ENCODE measurements at regions not wholly inside any gene's neighbourhood (a gene's known extent, or its start where the extent isn't known, plus 50 kb on each side); places are given as distances from the start of the nearest gene placed in this dataset.

DNA sequence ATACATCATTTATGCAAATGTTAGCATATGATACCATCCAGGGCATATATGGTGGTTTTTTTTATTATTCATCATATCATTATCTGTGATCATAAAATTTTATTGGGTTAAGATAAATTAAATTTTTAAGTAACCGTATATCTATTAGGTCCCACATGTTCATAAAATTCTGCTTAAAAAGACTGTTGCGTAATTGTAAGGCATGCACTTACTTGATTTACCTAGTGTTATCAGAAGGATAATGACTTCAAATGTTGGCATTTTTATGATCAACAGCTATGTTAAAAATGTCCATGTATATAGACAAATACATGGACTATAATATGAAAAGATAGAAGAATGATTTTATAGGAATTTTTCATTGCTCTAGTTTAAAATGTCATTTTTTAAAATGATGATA is 1625.5 kb upstream of the CELF4 start:
- Histone ChIP-seq H3K4me3 (ENCODE audit: insufficient read depth, low read length, poor library complexity, severe bottlenecking) (no peak overlapping the region), H3K9me2 (replicated peaks; ENCODE audit: insufficient read depth, low read length) (0 out of 2 replicates have a peak, but pooled peaks cover 4% of the 10 kb centered on the region), H3K27me3 (ENCODE audit: low read length) (no peaks in the 10 kb centered on the region), H3F3A (ENCODE audit: insufficient read depth) (no peaks in the 10 kb centered on the region), H3K9ac (ENCODE audit: low read length) (no peak overlapping the region), H4K20me1 (ENCODE audit: low read depth, low read length) (no peaks in the 10 kb centered on the region), H3K36me3 (ENCODE audit: low read length) (no peaks in the 10 kb centered on the region), H3K27ac (ENCODE audit: low read depth, low read length) (no peak overlapping the region), H2AFZ (ENCODE audit: low read depth, low read length, severe bottlenecking) (no peak overlapping the region), H3K9me3 (ENCODE audit: insufficient read depth, low read length) (peaks cover 4% of the 10 kb centered on the region; the same call in 1 of the 2 replicates), H3K79me2 (ENCODE audit: insufficient read depth, low read length) (no peaks in the 10 kb centered on the region), H3K4me2 (ENCODE audit: low read depth, low read length, poor library complexity, severe bottlenecking) (no peak overlapping the region)
- TF ChIP-seq, protein P1, sequence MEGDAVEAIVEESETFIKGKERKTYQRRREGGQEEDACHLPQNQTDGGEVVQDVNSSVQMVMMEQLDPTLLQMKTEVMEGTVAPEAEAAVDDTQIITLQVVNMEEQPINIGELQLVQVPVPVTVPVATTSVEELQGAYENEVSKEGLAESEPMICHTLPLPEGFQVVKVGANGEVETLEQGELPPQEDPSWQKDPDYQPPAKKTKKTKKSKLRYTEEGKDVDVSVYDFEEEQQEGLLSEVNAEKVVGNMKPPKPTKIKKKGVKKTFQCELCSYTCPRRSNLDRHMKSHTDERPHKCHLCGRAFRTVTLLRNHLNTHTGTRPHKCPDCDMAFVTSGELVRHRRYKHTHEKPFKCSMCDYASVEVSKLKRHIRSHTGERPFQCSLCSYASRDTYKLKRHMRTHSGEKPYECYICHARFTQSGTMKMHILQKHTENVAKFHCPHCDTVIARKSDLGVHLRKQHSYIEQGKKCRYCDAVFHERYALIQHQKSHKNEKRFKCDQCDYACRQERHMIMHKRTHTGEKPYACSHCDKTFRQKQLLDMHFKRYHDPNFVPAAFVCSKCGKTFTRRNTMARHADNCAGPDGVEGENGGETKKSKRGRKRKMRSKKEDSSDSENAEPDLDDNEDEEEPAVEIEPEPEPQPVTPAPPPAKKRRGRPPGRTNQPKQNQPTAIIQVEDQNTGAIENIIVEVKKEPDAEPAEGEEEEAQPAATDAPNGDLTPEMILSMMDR (IDR thresholded peaks at IDR 0.05; ENCODE audit: insufficient read depth, low read length, poor library complexity, severe bottlenecking): no peak
- TF ChIP-seq EZH2phosphoT487 (conservative IDR thresholded peaks at IDR 0.05; ENCODE audit: low read length): no peak

DNA sequence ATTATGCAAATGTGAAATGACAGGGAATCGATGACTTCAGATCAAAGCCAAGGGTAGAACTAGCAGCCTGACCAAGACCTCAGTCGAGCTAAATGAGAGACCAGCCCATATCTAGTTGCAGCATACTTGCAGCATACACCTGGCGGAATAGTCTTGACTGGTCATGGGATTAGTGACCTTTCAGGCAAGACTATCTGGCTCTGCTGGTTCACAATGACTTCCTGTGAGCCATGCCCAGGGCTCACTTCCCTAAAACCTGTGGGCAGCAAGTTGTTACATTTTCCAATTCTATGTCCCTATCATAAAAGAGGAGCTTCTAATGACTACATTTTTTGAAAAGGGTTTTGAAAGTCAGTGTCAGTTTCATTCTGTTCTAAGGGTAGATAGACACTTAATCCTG is 1624.9 kb upstream of the CELF4 start:
- H3K9me3 ChIP-seq (ENCODE audit: insufficient read depth, low read length): peaks cover 4% of the 10 kb centered on the region; the same call in 1 of the 2 replicates
- H3K4me3 ChIP-seq (ENCODE audit: insufficient read depth, low read length, poor library complexity, severe bottlenecking): no peak overlapping the region
- H3K9me2 ChIP-seq (replicated peaks; ENCODE audit: insufficient read depth, low read length): 0 out of 2 replicates have a peak, but pooled peaks cover 4% of the 10 kb centered on the region
- TF ChIP-seq, protein P1 (IDR thresholded peaks at IDR 0.05; ENCODE audit: insufficient read depth, low read length, poor library complexity, severe bottlenecking): no peak
- no peak for TF ChIP-seq EZH2phosphoT487 (conservative IDR thresholded peaks at IDR 0.05; ENCODE audit: low read length)
- H3K4me2 ChIP-seq (ENCODE audit: low read depth, low read length, poor library complexity, severe bottlenecking): no peak overlapping the region
- H3K27ac ChIP-seq (ENCODE audit: low read depth, low read length): no peak overlapping the region
- no peak overlapping the region for H2AFZ ChIP-seq (ENCODE audit: low read depth, low read length, severe bottlenecking)
- no peaks in the 10 kb centered on the region for H3K79me2 ChIP-seq (ENCODE audit: insufficient read depth, low read length)
- H3K9ac ChIP-seq (ENCODE audit: low read length): no peak overlapping the region
- no peaks in the 10 kb centered on the region for H3F3A ChIP-seq (ENCODE audit: insufficient read depth)
- no peaks in the 10 kb centered on the region for H3K36me3 ChIP-seq (ENCODE audit: low read length)
- no peaks in the 10 kb centered on the region for H4K20me1 ChIP-seq (ENCODE audit: low read depth, low read length)
- no peaks in the 10 kb centered on the region for H3K27me3 ChIP-seq (ENCODE audit: low read length)

DNA sequence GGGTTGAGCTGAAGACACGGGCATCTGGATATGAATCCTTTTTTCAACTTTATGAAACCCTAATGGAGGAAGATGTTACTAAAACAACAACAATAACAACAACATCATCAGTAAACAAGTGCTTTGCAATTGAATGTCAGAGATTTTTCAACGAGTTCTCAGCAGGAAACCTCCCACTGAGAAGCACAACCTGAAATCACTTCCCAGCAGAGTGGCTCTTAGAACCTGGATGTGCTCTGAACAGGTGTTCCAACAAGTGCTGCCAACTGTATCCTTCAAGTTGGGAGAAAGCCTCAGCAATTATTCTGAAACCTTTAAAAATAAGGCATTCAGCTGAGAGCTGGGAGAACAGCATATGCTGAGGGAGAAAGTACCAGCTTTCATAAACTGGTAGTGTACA is 1622.7 kb upstream of the CELF4 start:
- no peak overlapping the region for H3K4me2 ChIP-seq (ENCODE audit: low read depth, low read length, poor library complexity, severe bottlenecking)
- no peak overlapping the region for H2AFZ ChIP-seq (ENCODE audit: low read depth, low read length, severe bottlenecking)
- no peak overlapping the region for H3K4me3 ChIP-seq (ENCODE audit: insufficient read depth, low read length, poor library complexity, severe bottlenecking)
- TF ChIP-seq, protein P1 (IDR thresholded peaks at IDR 0.05; ENCODE audit: insufficient read depth, low read length, poor library complexity, severe bottlenecking): no peak
- TF ChIP-seq EZH2phosphoT487 (conservative IDR thresholded peaks at IDR 0.05; ENCODE audit: low read length): no peak
- H3K36me3 ChIP-seq (ENCODE audit: low read length): no peaks in the 10 kb centered on the region
- no peaks in the 10 kb centered on the region for H3F3A ChIP-seq (ENCODE audit: insufficient read depth)
- H3K9me2 ChIP-seq (replicated peaks; ENCODE audit: insufficient read depth, low read length): peaks cover 4% of the 10 kb centered on the region; the same call in 1 of the 2 replicates
- 0 out of 2 replicates have a peak, but pooled peaks cover 4% of the 10 kb centered on the region for H3K9me3 ChIP-seq (ENCODE audit: insufficient read depth, low read length)
- H3K27me3 ChIP-seq (ENCODE audit: low read length): no peaks in the 10 kb centered on the region
- no peak overlapping the region for H3K9ac ChIP-seq (ENCODE audit: low read length)
- H4K20me1 ChIP-seq (ENCODE audit: low read depth, low read length): no peaks in the 10 kb centered on the region
- no peak overlapping the region for H3K27ac ChIP-seq (ENCODE audit: low read depth, low read length)
- H3K79me2 ChIP-seq (ENCODE audit: insufficient read depth, low read length): no peaks in the 10 kb centered on the region

Data from SU-DHL-6 (cell line).